ENCODE measurements at regions not wholly inside any gene's neighbourhood (a gene's known extent, or its start where the extent isn't known, plus 50 kb on each side); places are given as distances from the start of the nearest gene placed in this dataset.

- Histone ChIP-seq H3K79me2 (ENCODE audit: insufficient read depth, low read length) (no peaks in the 10 kb centered on the region), H3K27me3 (ENCODE audit: insufficient read depth, low read length) (no peaks in the 10 kb centered on the region), H3K4me3 (ENCODE audit: insufficient read depth, low read length) (no peak overlapping the region), H3K4me1 (ENCODE audit: insufficient read depth, low read length) (no peaks in the 10 kb centered on the region), H3K4me2 (ENCODE audit: insufficient read depth, low read length) (no peak overlapping the region), H3K36me3 (ENCODE audit: insufficient read depth, low read length) (no peaks in the 10 kb centered on the region), H4K20me1 (ENCODE audit: insufficient read depth, low read length) (no peaks in the 10 kb centered on the region), H3K27ac (ENCODE audit: low read depth, low read length) (no peak overlapping the region), H3K9me3 (ENCODE audit: low read depth, low read length) (no peaks in the 10 kb centered on the region), H2AFZ (ENCODE audit: low read length) (no peak overlapping the region)
- TF ChIP-seq CTCF (IDR thresholded peaks at IDR 0.05; ENCODE audit: extremely low read depth, low read depth, low read length) = no peak
- DNase-seq (ENCODE audit: insufficient read length, low spot score, missing footprints) = no peak
These were observed 101.0 kb upstream of the SMC2 start for GRCh38 chr9:103992938-103993579.

GRCh38 chr9:103997856-103998370 is 96.2 kb upstream of the SMC2 start:
- Histone ChIP-seq H4K20me1 (ENCODE audit: insufficient read depth, low read length) (no peaks in the 10 kb centered on the region), H3K4me1 (ENCODE audit: insufficient read depth, low read length) (no peaks in the 10 kb centered on the region), H3K79me2 (ENCODE audit: insufficient read depth, low read length) (no peaks in the 10 kb centered on the region), H3K4me2 (ENCODE audit: insufficient read depth, low read length) (no peak overlapping the region), H2AFZ (ENCODE audit: low read length) (no peak overlapping the region), H3K9me3 (ENCODE audit: low read depth, low read length) (no peaks in the 10 kb centered on the region), H3K27me3 (ENCODE audit: insufficient read depth, low read length) (no peaks in the 10 kb centered on the region), H3K36me3 (ENCODE audit: insufficient read depth, low read length) (no peaks in the 10 kb centered on the region), H3K4me3 (ENCODE audit: insufficient read depth, low read length) (no peak overlapping the region), H3K27ac (ENCODE audit: low read depth, low read length) (no peak overlapping the region)
- DNase-seq (ENCODE audit: insufficient read length, low spot score, missing footprints) = no peak
- no peak for TF ChIP-seq CTCF (IDR thresholded peaks at IDR 0.05; ENCODE audit: extremely low read depth, low read depth, low read length)

- H3K79me2 ChIP-seq (ENCODE audit: insufficient read depth, low read length) = no peaks in the 10 kb centered on the region
- H3K9me3 ChIP-seq (ENCODE audit: low read depth, low read length) = no peaks in the 10 kb centered on the region
- H3K36me3 ChIP-seq (ENCODE audit: insufficient read depth, low read length) = no peaks in the 10 kb centered on the region
- no peak overlapping the region for H3K27ac ChIP-seq (ENCODE audit: low read depth, low read length)
- no peaks in the 10 kb centered on the region for H3K4me1 ChIP-seq (ENCODE audit: insufficient read depth, low read length)
- no peak overlapping the region for H3K4me3 ChIP-seq (ENCODE audit: insufficient read depth, low read length)
- H3K27me3 ChIP-seq (ENCODE audit: insufficient read depth, low read length) = no peaks in the 10 kb centered on the region
- TF ChIP-seq CTCF (IDR thresholded peaks at IDR 0.05; ENCODE audit: extremely low read depth, low read depth, low read length) = no peak
- DNase-seq (ENCODE audit: insufficient read length, low spot score, missing footprints) = no peak
- H3K4me2 ChIP-seq (ENCODE audit: insufficient read depth, low read length) = no peak overlapping the region
- no peaks in the 10 kb centered on the region for H4K20me1 ChIP-seq (ENCODE audit: insufficient read depth, low read length)
- H2AFZ ChIP-seq (ENCODE audit: low read length) = no peak overlapping the region
These were observed 94.6 kb upstream of the SMC2 start for GRCh38 chr9:103999375-104000062.

GRCh38 chr9:104009826-104010225 is 84.3 kb upstream of the SMC2 start:
- H4K20me1 ChIP-seq (ENCODE audit: insufficient read depth, low read length) = no peaks in the 10 kb centered on the region
- no peaks in the 10 kb centered on the region for H3K27me3 ChIP-seq (ENCODE audit: insufficient read depth, low read length)
- no peak for DNase-seq (ENCODE audit: insufficient read length, low spot score, missing footprints)
- TF ChIP-seq CTCF (IDR thresholded peaks at IDR 0.05; ENCODE audit: extremely low read depth, low read depth, low read length) = no peak
- H3K9me3 ChIP-seq (ENCODE audit: low read depth, low read length) = no peaks in the 10 kb centered on the region
- no peak overlapping the region for H2AFZ ChIP-seq (ENCODE audit: low read length)
- H3K36me3 ChIP-seq (ENCODE audit: insufficient read depth, low read length) = no peaks in the 10 kb centered on the region
- H3K4me1 ChIP-seq (ENCODE audit: insufficient read depth, low read length) = no peaks in the 10 kb centered on the region
- H3K4me3 ChIP-seq (ENCODE audit: insufficient read depth, low read length) = no peak overlapping the region
- H3K4me2 ChIP-seq (ENCODE audit: insufficient read depth, low read length) = no peak overlapping the region
- no peak overlapping the region for H3K27ac ChIP-seq (ENCODE audit: low read depth, low read length)
- H3K79me2 ChIP-seq (ENCODE audit: insufficient read depth, low read length) = no peaks in the 10 kb centered on the region
